NT2/D1 (cell line): ENCODE measurements at regions not wholly inside any gene's neighbourhood (a gene's known extent, or its start where the extent isn't known, plus 50 kb on each side); places are given as distances from the start of the nearest gene placed in this dataset.

ENCODE experiments used
- DNase-seq: peaks from one replicate; pipeline ENCODE4 v3.0.0-alpha.2; 2011; ENCODE audit warnings: low read depth, low spot score
- H3K27me3 ChIP-seq: 2 replicates; pipeline ENCODE4 v1.6.0; 2011; ENCODE audit warnings: mild to moderate bottlenecking; ENCODE audit not compliant: insufficient read length, insufficient read depth
- H3K36me3 ChIP-seq: 2 replicates; pipeline ENCODE4 v1.6.1; 2011; ENCODE audit warnings: mild to moderate bottlenecking, low read length, mixed read lengths; ENCODE audit not compliant: insufficient read depth, insufficient read length
- H3K4me1 ChIP-seq: 2 replicates; pipeline ENCODE4 v1.5.1; 2011; ENCODE audit not compliant: insufficient read depth, insufficient read length
- H3K4me3 ChIP-seq: 2 replicates; pipeline ENCODE4 v1.5.1; 2011; ENCODE audit warnings: low read depth; ENCODE audit not compliant: insufficient read length
- H3K9ac ChIP-seq: 2 replicates; pipeline ENCODE4 v1.6.0; 2011; ENCODE audit warnings: low read depth; ENCODE audit not compliant: insufficient read length
- H3K9me3 ChIP-seq: 2 replicates; pipeline ENCODE4 v1.5.1; 2011; ENCODE audit warnings: mild to moderate bottlenecking, low read length; ENCODE audit not compliant: insufficient read depth
- SUZ12 ChIP-seq: IDR thresholded peaks from 2 replicates; pipeline ENCODE4 v1.6.1; 2011; ENCODE audit not compliant: insufficient read length, insufficient read depth; ENCODE audit errors: extremely low read depth
- YY1 ChIP-seq: IDR thresholded peaks from 2 replicates; pipeline ENCODE4 v1.6.1; 2011; ENCODE audit not compliant: insufficient read length, insufficient read depth
- ZNF274 ChIP-seq: IDR thresholded peaks from 2 replicates; pipeline ENCODE4 v1.6.1; 2011; ENCODE audit warnings: mild to moderate bottlenecking, low read depth, low read length

DNA sequence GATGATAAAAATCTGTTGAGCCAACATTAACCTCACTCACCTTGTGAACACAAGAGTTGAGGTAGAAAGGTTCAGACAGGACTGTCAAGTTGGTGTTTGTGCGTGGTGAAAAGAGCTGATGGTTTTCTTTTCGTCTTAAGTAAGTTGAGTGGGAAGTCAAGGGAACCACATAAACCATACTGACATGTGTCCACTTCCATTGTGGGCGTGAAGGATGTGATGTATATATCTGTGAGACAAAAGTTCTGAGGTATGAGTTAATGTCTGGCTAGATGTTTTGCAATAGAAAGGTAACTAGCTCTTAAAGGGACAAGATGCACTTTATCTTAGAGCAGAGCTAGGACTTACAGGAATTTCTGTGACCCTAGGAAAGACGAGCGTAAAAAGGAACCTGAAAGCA is 1272.1 kb upstream of the ADGRB3 start:
- H3K36me3 ChIP-seq: no peaks in the 10 kb centered on the region
- H3K9ac ChIP-seq: no peak overlapping the region
- TF ChIP-seq SUZ12 (no peak), YY1 (no peak), ZNF274 (no peak)
- H3K4me1 ChIP-seq: no peaks in the 10 kb centered on the region
- no peaks in the 10 kb centered on the region for H3K27me3 ChIP-seq
- no peak for DNase-seq
- no peaks in the 10 kb centered on the region for H3K9me3 ChIP-seq
- no peak overlapping the region for H3K4me3 ChIP-seq

DNA sequence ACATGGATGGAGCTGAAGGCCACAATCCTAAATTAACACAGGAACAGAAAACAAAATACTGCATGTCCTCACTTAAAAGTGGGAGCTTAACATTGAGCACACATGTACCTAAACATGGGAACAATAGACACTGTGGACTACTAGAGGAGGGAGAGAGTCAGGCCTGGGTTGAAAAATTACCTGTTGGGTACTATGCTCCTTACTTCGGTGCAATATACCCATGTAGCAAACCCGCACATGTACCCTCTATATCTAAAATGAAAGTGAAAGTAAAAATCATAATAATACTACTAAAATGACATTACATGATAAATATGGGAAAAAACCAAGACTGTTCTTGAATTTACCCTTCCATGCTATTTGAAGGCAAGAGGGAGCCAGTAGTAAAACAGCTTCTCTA is 1273.8 kb upstream of the ADGRB3 start:
- Histone ChIP-seq H3K9ac (no peak overlapping the region), H3K4me1 (no peaks in the 10 kb centered on the region), H3K4me3 (no peak overlapping the region), H3K36me3 (no peaks in the 10 kb centered on the region), H3K27me3 (no peaks in the 10 kb centered on the region), H3K9me3 (no peaks in the 10 kb centered on the region)
- DNase-seq: no peak
- TF ChIP-seq SUZ12 (no peak), YY1 (no peak), ZNF274 (no peak)

DNA sequence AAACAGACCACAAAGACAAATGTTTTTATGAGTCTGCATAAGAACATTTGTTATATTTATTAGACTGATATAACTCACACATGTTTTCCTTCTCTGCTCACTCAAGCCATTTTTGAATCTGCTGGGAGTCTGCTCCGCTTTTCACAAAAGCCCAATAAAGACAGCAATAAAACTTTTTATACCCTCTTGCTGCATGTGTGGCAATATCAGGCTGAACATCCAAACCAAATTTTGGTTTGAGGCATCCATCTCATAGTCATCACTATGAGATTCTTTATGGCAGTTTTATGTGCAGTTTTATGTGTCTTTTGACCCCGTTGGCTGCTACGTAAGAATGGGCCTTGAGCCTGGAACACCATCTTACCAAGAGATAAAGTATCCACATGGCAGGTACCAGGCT is 1276.8 kb upstream of the ADGRB3 start:
- Histone ChIP-seq H3K36me3 (no peaks in the 10 kb centered on the region), H3K9me3 (no peaks in the 10 kb centered on the region), H3K4me3 (no peak overlapping the region), H3K4me1 (no peaks in the 10 kb centered on the region), H3K9ac (no peak overlapping the region), H3K27me3 (no peaks in the 10 kb centered on the region)
- TF ChIP-seq YY1 (no peak), SUZ12 (no peak), ZNF274 (no peak)
- DNase-seq: no peak

DNA sequence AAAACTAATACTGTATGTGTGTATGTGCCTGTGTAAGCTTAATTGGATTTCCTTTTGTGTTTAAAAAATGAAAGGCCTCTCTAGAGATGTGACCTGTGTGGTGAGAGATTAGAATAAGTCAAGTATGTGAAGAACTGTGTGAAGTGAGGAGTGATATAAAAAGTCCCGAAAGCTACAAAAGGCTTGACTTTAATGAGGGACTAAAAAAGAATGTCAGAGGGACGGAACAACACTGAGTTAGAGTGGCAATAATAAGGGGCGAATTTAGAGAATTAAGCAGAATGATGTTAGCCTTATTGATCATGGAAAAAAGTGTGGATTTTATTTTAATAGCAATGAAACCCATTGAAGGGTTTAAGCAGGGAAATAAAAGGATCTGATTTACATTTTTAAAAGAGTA is 1281.2 kb upstream of the ADGRB3 start:
- Histone ChIP-seq H3K36me3 (no peaks in the 10 kb centered on the region), H3K4me3 (no peak overlapping the region), H3K4me1 (no peaks in the 10 kb centered on the region), H3K9me3 (no peaks in the 10 kb centered on the region), H3K9ac (no peak overlapping the region), H3K27me3 (no peaks in the 10 kb centered on the region)
- no peak for TF ChIP-seq ZNF274
- TF ChIP-seq YY1: no peak
- no peak for TF ChIP-seq SUZ12
- no peak for DNase-seq

DNA sequence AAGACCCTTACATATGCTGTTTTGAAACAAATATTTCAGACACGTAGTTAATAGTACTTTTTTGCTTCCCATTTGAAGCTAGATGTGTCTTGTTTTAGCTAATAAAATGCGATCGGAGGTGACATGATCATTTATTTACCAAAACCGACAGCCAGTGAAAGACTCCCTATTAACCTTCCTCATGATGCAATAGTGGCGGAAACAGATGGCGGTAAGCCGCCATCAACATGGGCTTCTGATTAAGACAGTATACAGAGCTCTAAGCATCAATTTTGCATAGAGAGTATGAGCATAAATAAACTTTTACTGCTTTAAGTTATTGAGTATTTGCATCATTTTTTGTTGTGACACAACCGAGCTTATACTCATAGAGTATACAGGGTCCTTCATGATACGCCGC is 1282.4 kb upstream of the ADGRB3 start:
- no peaks in the 10 kb centered on the region for H3K27me3 ChIP-seq
- no peak overlapping the region for H3K4me3 ChIP-seq
- H3K36me3 ChIP-seq: no peaks in the 10 kb centered on the region
- no peak overlapping the region for H3K9ac ChIP-seq
- H3K9me3 ChIP-seq: no peaks in the 10 kb centered on the region
- no peak for DNase-seq
- H3K4me1 ChIP-seq: no peaks in the 10 kb centered on the region
- TF ChIP-seq YY1: no peak
- TF ChIP-seq SUZ12: no peak
- TF ChIP-seq ZNF274: no peak

DNA sequence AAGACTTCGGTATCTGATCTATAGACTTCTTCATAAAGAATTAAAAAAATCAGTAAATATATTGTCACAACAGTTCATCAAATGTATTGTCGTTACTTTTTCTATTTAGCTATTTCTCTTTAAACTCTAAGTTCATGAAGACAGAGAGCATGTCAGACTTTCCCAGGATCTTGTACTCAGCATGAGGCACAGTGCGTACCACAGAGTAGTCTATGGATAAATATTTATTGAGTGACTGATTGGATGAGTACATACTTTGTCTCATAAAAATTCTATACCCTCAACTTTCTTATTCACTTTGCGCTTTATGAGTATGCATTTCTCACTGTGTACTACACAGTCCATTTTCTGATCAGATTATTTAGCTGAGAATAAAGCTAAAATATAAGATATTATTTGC is 1284.4 kb upstream of the ADGRB3 start:
- Histone ChIP-seq H3K9ac (no peak overlapping the region), H3K27me3 (no peaks in the 10 kb centered on the region), H3K4me3 (no peak overlapping the region), H3K9me3 (no peaks in the 10 kb centered on the region), H3K4me1 (no peaks in the 10 kb centered on the region), H3K36me3 (no peaks in the 10 kb centered on the region)
- no peak for DNase-seq
- TF ChIP-seq ZNF274 (no peak), YY1 (no peak), SUZ12 (no peak)

DNA sequence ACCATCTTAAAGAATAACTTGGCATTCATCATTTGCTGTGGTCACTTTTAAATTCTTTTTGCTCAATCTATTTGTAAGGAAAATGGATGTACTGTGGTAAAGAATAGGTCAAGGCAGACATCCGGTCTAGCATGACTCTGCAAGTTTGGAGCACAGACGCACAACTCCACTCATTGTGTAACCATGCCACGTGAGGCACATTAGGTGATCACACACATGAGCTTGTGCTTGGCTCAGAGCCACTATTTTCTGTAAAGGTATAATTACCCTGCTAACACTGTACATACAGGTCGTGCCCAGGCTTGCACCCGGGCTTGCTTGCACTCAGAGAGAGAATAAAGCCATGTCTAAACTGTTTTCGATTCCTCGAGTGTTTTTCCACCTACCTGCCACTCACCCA is 1289.1 kb upstream of the ADGRB3 start:
- Histone ChIP-seq H3K27me3 (no peaks in the 10 kb centered on the region), H3K9ac (no peak overlapping the region), H3K4me3 (no peak overlapping the region), H3K36me3 (no peaks in the 10 kb centered on the region), H3K9me3 (no peaks in the 10 kb centered on the region), H3K4me1 (no peaks in the 10 kb centered on the region)
- no peak for TF ChIP-seq YY1
- no peak for TF ChIP-seq SUZ12
- no peak for TF ChIP-seq ZNF274
- no peak for DNase-seq

DNA sequence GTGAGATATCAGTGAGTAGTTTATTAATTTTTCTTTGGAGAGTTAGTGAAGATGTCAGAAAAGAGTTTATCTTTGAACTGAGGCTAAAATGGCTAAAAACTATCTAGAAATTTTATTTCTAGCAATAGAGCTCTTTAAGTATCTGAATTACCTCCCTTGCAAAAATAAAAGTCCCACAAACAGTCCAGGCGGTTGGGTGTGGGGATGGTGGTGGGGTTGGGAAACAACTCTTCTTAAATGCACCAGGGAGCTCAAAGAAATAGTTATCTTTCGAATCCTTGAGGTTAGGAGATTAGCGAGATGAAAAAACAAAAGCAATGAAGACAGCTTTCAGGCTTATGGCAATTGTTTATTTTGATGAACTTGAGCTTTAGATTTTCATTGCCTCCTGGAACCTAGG is 1299.1 kb upstream of the ADGRB3 start:
- Histone ChIP-seq H3K9ac (no peak overlapping the region), H3K27me3 (no peaks in the 10 kb centered on the region), H3K9me3 (no peaks in the 10 kb centered on the region), H3K36me3 (no peaks in the 10 kb centered on the region), H3K4me1 (no peaks in the 10 kb centered on the region), H3K4me3 (no peak overlapping the region)
- TF ChIP-seq YY1 (no peak), SUZ12 (no peak), ZNF274 (no peak)
- DNase-seq: no peak
